Hepatocyte (in vitro differentiated cells): ENCODE measurements at regions not wholly inside any gene's neighbourhood (a gene's known extent, or its start where the extent isn't known, plus 50 kb on each side); places are given as distances from the start of the nearest gene placed in this dataset.

Source experiments
- DNase-seq: peaks from one replicate; pipeline ENCODE4 v3.0.0-alpha.2; 2016; ENCODE audit warnings: low spot score
- H2AFZ ChIP-seq: fragments of 200-600 bp; sonication (generic); 2 replicates; pipeline ENCODE4 v1.6.0; 2016; ENCODE audit warnings: antibody characterized with exemption, mild to moderate bottlenecking
- H3K27ac ChIP-seq: fragments of 200-600 bp; sonication (generic); 2 replicates; pipeline ENCODE4 v1.5.1; 2016; ENCODE audit warnings: mild to moderate bottlenecking
- H3K27me3 ChIP-seq: fragments of 200-600 bp; sonication (generic); 2 replicates; pipeline ENCODE4 v1.6.1; 2016
- H3K36me3 ChIP-seq: fragments of 200-600 bp; sonication (generic); replicated peaks from 2 replicates; pipeline ENCODE4 v1.5.1; 2016; ENCODE audit warnings: low read depth; ENCODE audit not compliant: insufficient read depth
- H3K4me1 ChIP-seq: fragments of 200-600 bp; sonication (generic); 2 replicates; pipeline ENCODE4 v1.5.1; 2016; ENCODE audit warnings: mild to moderate bottlenecking, moderate library complexity; ENCODE audit not compliant: insufficient read depth
- H3K4me2 ChIP-seq: fragments of 200-600 bp; sonication (generic); 2 replicates; pipeline ENCODE4 v1.6.0; 2016
- H3K4me3 ChIP-seq: fragments of 200-600 bp; sonication (generic); 2 replicates; pipeline ENCODE4 v1.5.1; 2016; ENCODE audit warnings: mild to moderate bottlenecking
- H3K79me2 ChIP-seq: fragments of 200-600 bp; sonication (generic); 2 replicates; pipeline ENCODE4 v1.6.0; 2017; ENCODE audit warnings: mild to moderate bottlenecking
- H3K9me2 ChIP-seq: fragments of 200-600 bp; sonication (generic); replicated peaks from 2 replicates; pipeline ENCODE4 v1.6.0; 2017; ENCODE audit warnings: mild to moderate bottlenecking; ENCODE audit not compliant: insufficient read depth
- H3K9me3 ChIP-seq: fragments of 200-600 bp; sonication (generic); 2 replicates; pipeline ENCODE4 v1.5.1; 2016; ENCODE audit warnings: low read depth, mild to moderate bottlenecking
- H4K20me1 ChIP-seq: fragments of 200-600 bp; sonication (generic); 2 replicates; pipeline ENCODE4 v1.6.0; 2016; ENCODE audit warnings: mild to moderate bottlenecking; ENCODE audit not compliant: insufficient read depth, poor library complexity, severe bottlenecking
- CTCF ChIP-seq: fragments of 200-600 bp; sonication (generic); IDR thresholded peaks from 2 replicates; pipeline ENCODE4 v1.5.1; 2016; ENCODE audit warnings: antibody characterized with exemption, mild to moderate bottlenecking; ENCODE audit not compliant: poor library complexity
- EZH2 ChIP-seq: fragments of 200-600 bp; sonication (generic); IDR thresholded peaks from 2 replicates; pipeline ENCODE4 v1.6.1; 2016; ENCODE audit warnings: antibody characterized with exemption, mild to moderate bottlenecking, borderline replicate concordance
- EZH2phosphoT487 ChIP-seq: fragments of 200-600 bp; sonication (generic); IDR thresholded peaks from one replicate; pipeline ENCODE4 v1.6.1; 2018; ENCODE audit warnings: antibody characterized with exemption, mild to moderate bottlenecking, low read depth, moderate library complexity; ENCODE audit not compliant: unreplicated experiment, severe bottlenecking
- WGBS: methylation state at CpG from one replicate; pipeline ENCODE4 v1.1.6; 2016; ENCODE audit warnings: low lambda C conversion rate; ENCODE audit errors: missing lambda C conversion rate; 5-methylcytosine and 5-hydroxymethylcytosine counted together

- no peaks in the 10 kb centered on the region for H3K79me2 ChIP-seq
- no peak for DNase-seq
- no peak overlapping the region for H3K27ac ChIP-seq
- TF ChIP-seq CTCF (no peak), EZH2phosphoT487 (no peak), EZH2 (no peak)
- no peak overlapping the region for H3K4me3 ChIP-seq
- H3K4me2 ChIP-seq = no peak overlapping the region
- H3K36me3 ChIP-seq = no peaks in the 10 kb centered on the region
- peaks cover 16% of the 10 kb centered on the region for H3K4me1 ChIP-seq
- WGBS = 69% methylated on average over 8 of the region's 8 CpGs
- no peaks in the 10 kb centered on the region for H4K20me1 ChIP-seq
- no peaks in the 10 kb centered on the region for H3K9me2 ChIP-seq
- H3K27me3 ChIP-seq = no peaks in the 10 kb centered on the region
- no peak overlapping the region for H2AFZ ChIP-seq
- no peaks in the 10 kb centered on the region for H3K9me3 ChIP-seq
These were observed 69.0 kb upstream of the LPP start for GRCh38 chr3:188084752-188085583.

DNA sequence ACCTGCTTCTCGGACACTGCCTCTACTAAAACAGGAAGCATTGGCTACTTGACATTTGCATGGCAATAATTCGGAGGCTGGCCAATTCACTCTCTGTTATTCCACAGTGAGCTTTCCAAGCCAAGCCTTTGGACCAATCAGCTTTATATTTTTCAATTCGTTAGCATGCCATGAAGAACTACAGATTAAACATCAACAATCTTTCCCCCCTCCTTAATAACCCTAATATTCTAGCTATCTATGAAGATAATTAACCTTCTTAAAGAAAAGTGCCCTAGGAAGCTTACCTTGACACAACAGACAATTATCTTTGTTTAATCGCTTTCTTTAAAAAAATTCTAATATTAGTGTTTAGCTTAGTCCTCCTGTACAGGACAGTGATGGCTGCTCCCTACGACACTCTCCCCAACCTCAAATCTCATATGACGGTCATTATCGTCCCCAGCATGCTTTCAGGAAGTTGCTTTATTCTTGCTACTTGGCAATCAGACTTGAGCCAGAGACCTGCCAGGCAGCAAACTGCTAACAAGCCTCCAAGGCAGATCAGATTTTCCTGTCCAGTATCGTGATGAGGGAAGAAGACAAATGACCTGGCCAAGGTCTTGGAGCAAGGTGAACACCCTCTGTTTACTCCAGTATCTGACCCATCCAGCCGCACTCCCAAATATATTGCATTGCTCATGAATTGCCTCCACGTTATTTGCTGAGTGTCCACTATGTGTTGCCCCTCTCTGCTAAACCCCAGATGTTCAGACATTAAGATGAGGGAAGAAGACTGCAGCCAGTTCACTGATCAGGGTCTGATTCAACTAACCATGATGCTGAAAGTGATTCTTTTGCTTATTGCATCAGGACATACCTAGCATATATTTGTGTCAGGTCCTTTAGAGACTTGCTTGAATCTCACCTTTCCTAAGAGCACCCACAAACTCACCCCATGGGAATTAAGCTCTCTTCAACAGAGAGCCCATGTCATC lies 68.1 kb upstream of the LPP start:
- no peak overlapping the region for H3K27ac ChIP-seq
- no peak overlapping the region for H3K4me3 ChIP-seq
- no peaks in the 10 kb centered on the region for H3K27me3 ChIP-seq
- TF ChIP-seq CTCF (no peak), EZH2phosphoT487 (no peak), EZH2 (no peak)
- no peaks in the 10 kb centered on the region for H3K9me2 ChIP-seq
- H4K20me1 ChIP-seq = no peaks in the 10 kb centered on the region
- H3K4me1 ChIP-seq = peaks cover 16% of the 10 kb centered on the region
- DNase-seq = no peak
- no peak overlapping the region for H3K4me2 ChIP-seq
- no peaks in the 10 kb centered on the region for H3K9me3 ChIP-seq
- H3K79me2 ChIP-seq = no peaks in the 10 kb centered on the region
- no peaks in the 10 kb centered on the region for H3K36me3 ChIP-seq
- WGBS = 79% methylated on average over 10 of the region's 10 CpGs
- no peak overlapping the region for H2AFZ ChIP-seq

- no peak overlapping the region for H3K4me2 ChIP-seq
- no peak overlapping the region for H2AFZ ChIP-seq
- H3K4me1 ChIP-seq = no peaks in the 10 kb centered on the region
- no peak for DNase-seq
- H3K9me2 ChIP-seq = no peaks in the 10 kb centered on the region
- no peak overlapping the region for H3K27ac ChIP-seq
- WGBS = 91% methylated on average over 4 of the region's 4 CpGs
- no peaks in the 10 kb centered on the region for H3K79me2 ChIP-seq
- no peaks in the 10 kb centered on the region for H3K36me3 ChIP-seq
- H3K27me3 ChIP-seq = no peaks in the 10 kb centered on the region
- no peak for TF ChIP-seq EZH2
- no peak for TF ChIP-seq EZH2phosphoT487
- no peak for TF ChIP-seq CTCF
- no peak overlapping the region for H3K4me3 ChIP-seq
- H3K9me3 ChIP-seq = no peaks in the 10 kb centered on the region
- no peaks in the 10 kb centered on the region for H4K20me1 ChIP-seq
These were observed 64.8 kb upstream of the LPP start for GRCh38 chr3:188088948-188089685.
